H1 (cell line): ENCODE measurements at regions not wholly inside any gene's neighbourhood (a gene's known extent, or its start where the extent isn't known, plus 50 kb on each side); places are given as distances from the start of the nearest gene placed in this dataset.

Experiments
- CTCF ChIA-PET: fragments of 300-600 bp; sonication (Branson Sonifier 250); formaldehyde crosslinking; loops from one replicate; lab custom pipeline; 2021; ENCODE audit not compliant: partially characterized antibody; lab: Charles Lee
- POLR2A ChIA-PET: fragments of 300-600 bp; sonication (Branson Sonifier 250); formaldehyde crosslinking; loops from one replicate; lab custom pipeline; 2021; ENCODE audit warnings: inconsistent platforms; ENCODE audit not compliant: partially characterized antibody; lab: Charles Lee
- DNase-seq, 2 experiments: peaks; one replicate each; pipeline versions ENCODE4 v3.0.0 to v3.0.0-alpha.2; 2010 to 2022; ENCODE audit warnings: low spot score in 2 of 2, low read depth in 1 of 2, mixed read lengths in 1 of 2
- FAIRE-seq: peaks from 2 replicates; lab custom pipeline; 2011; peaks lifted over from hg19 to GRCh38; lab: Jason Lieb, UNC
- H2AFZ ChIP-seq: 2 replicates; pipeline ENCODE4 v1.8.1; 2012; ENCODE audit warnings: low read length, inconsistent platforms
- H2AK5ac ChIP-seq: 2 replicates; pipeline ENCODE4 v1.6.1; 2013; ENCODE audit warnings: low read depth, low read length
- H2BK120ac ChIP-seq: replicated peaks from 2 replicates; pipeline ENCODE3; 2013; ENCODE audit warnings: low read depth, low read length, inconsistent platforms
- H2BK12ac ChIP-seq: 2 replicates; pipeline ENCODE4 v1.6.1; 2013; ENCODE audit warnings: low read depth, low read length
- H2BK15ac ChIP-seq: 2 replicates; pipeline ENCODE4 v1.6.1; 2013; ENCODE audit warnings: low read length
- H2BK20ac ChIP-seq: 2 replicates; pipeline ENCODE4 v1.6.1; 2013; ENCODE audit warnings: low read length
- H2BK5ac ChIP-seq: 2 replicates; pipeline ENCODE4 v1.6.1; 2013; ENCODE audit warnings: low read depth, low read length
- H3K14ac ChIP-seq: 2 replicates; pipeline ENCODE4 v1.6.1; 2013; ENCODE audit warnings: inconsistent platforms; ENCODE audit not compliant: insufficient read length
- H3K18ac ChIP-seq: 2 replicates; pipeline ENCODE4 v1.6.1; 2013; ENCODE audit warnings: low read length; ENCODE audit errors: extremely low read depth
- H3K23ac ChIP-seq: 2 replicates; pipeline ENCODE4 v1.6.1; 2013; ENCODE audit warnings: inconsistent platforms; ENCODE audit not compliant: insufficient read length
- H3K23me2 ChIP-seq: 2 replicates; pipeline ENCODE4 v1.6.1; 2013; ENCODE audit warnings: low read depth, low read length
- H3K27ac ChIP-seq: 2 replicates; pipeline ENCODE4 v1.6.1; 2011; ENCODE audit warnings: low read depth, low read length, inconsistent platforms
- H3K27me3 ChIP-seq, 4 experiments: replicated peaks in 1 of 4; 1 replicate in 1 of 4; 2 replicates in 3 of 4; pipeline versions ENCODE4 v1.6.1 to v1.8.1; 2011 to 2013; ENCODE audit warnings: low read length in 3 of 4, mild to moderate bottlenecking in 3 of 4, inconsistent platforms in 2 of 4, mixed read lengths in 2 of 4, moderate library complexity in 1 of 4; ENCODE audit not compliant: control insufficient read depth in 3 of 4, insufficient read depth in 3 of 4; ENCODE audit errors: extremely low read depth in 1 of 4
- H3K36me3 ChIP-seq, 4 experiments: 2 replicates each; pipeline versions ENCODE4 v1.6.1 to v1.8.1; 2011 to 2013; ENCODE audit warnings: mild to moderate bottlenecking in 4 of 4, low read length in 3 of 4, moderate library complexity in 2 of 4, control low read depth in 1 of 4, inconsistent platforms in 1 of 4; ENCODE audit not compliant: insufficient read depth in 4 of 4, control insufficient read depth in 2 of 4
- H3K4ac ChIP-seq: replicated peaks from 2 replicates; pipeline ENCODE3; 2013; ENCODE audit warnings: low read length, low read depth, mixed read lengths, inconsistent platforms; ENCODE audit not compliant: insufficient read length
- H3K4me1 ChIP-seq, 4 experiments: replicated peaks in 1 of 4; 1 replicate in 1 of 4; 2 replicates in 3 of 4; pipeline versions ENCODE4 v1.6.1 to v1.8.1; 2011 to 2013; ENCODE audit warnings: low read length in 3 of 4, inconsistent platforms in 2 of 4, mixed read lengths in 1 of 4; ENCODE audit not compliant: insufficient read depth in 4 of 4, control insufficient read depth in 3 of 4
- H3K4me2 ChIP-seq, 2 experiments: 2 replicates each; pipeline versions ENCODE4 v1.6.1 to v1.8.1; 2011 to 2013; ENCODE audit warnings: low read depth in 2 of 2, low read length in 2 of 2, control low read depth in 1 of 2, inconsistent platforms in 1 of 2, mild to moderate bottlenecking in 1 of 2; ENCODE audit not compliant: insufficient read depth in 1 of 2
- H3K4me3 ChIP-seq, 4 experiments: fragments of 200-600, 300-600 bp in 1 of 4; sonication (generic), shearing (Covaris generic), sonication (Bioruptor Twin) in 1 of 4; 2 replicates each; pipeline versions ENCODE4 v1.5.1 to v1.8.1; 2011 to 2016; ENCODE audit warnings: low read length in 4 of 4, low read depth in 3 of 4, control low read depth in 2 of 4, inconsistent platforms in 2 of 4, mild to moderate bottlenecking in 2 of 4, mixed read lengths in 1 of 4, moderate library complexity in 1 of 4; ENCODE audit not compliant: insufficient read depth in 2 of 4; ENCODE audit errors: extremely low read depth in 1 of 4
- H3K56ac ChIP-seq: replicated peaks from 2 replicates; pipeline ENCODE3; 2013; ENCODE audit warnings: low read depth, mild to moderate bottlenecking, mixed read lengths, low read length, inconsistent platforms; ENCODE audit not compliant: insufficient read length
- H3K79me1 ChIP-seq: 2 replicates; pipeline ENCODE4 v1.6.1; 2013; ENCODE audit warnings: low read depth, low read length, control low read depth
- H3K79me2 ChIP-seq, 2 experiments: 2 replicates each; pipeline versions ENCODE4 v1.6.1 to v1.8.1; 2012 to 2013; ENCODE audit warnings: low read length in 2 of 2, mild to moderate bottlenecking in 2 of 2, inconsistent platforms in 1 of 2; ENCODE audit not compliant: insufficient read depth in 2 of 2, control insufficient read depth in 1 of 2
- H3K9ac ChIP-seq, 4 experiments: replicated peaks in 1 of 4; 1 replicate in 1 of 4; 2 replicates in 3 of 4; pipeline versions ENCODE4 v1.6.1 to v1.8.1; 2011 to 2013; ENCODE audit warnings: low read depth in 3 of 4, low read length in 3 of 4, control low read depth in 2 of 4, mild to moderate bottlenecking in 2 of 4, moderate library complexity in 2 of 4, inconsistent platforms in 1 of 4; ENCODE audit errors: extremely low read depth in 1 of 4
- H3K9me3 ChIP-seq, 2 experiments: 2 replicates each; pipeline versions ENCODE4 v1.6.1 to v1.8.1; 2012 to 2013; ENCODE audit warnings: mild to moderate bottlenecking in 2 of 2, moderate library complexity in 2 of 2, control low read depth in 1 of 2, inconsistent platforms in 1 of 2, low read depth in 1 of 2, low read length in 1 of 2, mixed read lengths in 1 of 2; ENCODE audit not compliant: insufficient read depth in 2 of 2
- H4K20me1 ChIP-seq, 2 experiments: replicated peaks in 1 of 2; 2 replicates each; pipeline versions ENCODE3 to v1.8.1; 2011 to 2013; ENCODE audit warnings: inconsistent platforms in 2 of 2, low read length in 2 of 2, mild to moderate bottlenecking in 1 of 2; ENCODE audit not compliant: insufficient read depth in 2 of 2, control insufficient read depth in 1 of 2
- H4K5ac ChIP-seq: 2 replicates; pipeline ENCODE4 v1.6.1; 2013; ENCODE audit warnings: low read length, low read depth, mixed read lengths, inconsistent platforms; ENCODE audit not compliant: insufficient read length
- H4K8ac ChIP-seq: 2 replicates; pipeline ENCODE4 v1.8.0; 2013; ENCODE audit warnings: mild to moderate bottlenecking, moderate library complexity, low read length, inconsistent platforms; ENCODE audit not compliant: insufficient read depth; ENCODE audit errors: extremely low read depth
- H4K91ac ChIP-seq: replicated peaks from 2 replicates; pipeline ENCODE3; 2013; ENCODE audit warnings: low read length, mixed read lengths, inconsistent platforms; ENCODE audit not compliant: insufficient read length
- NANOG ChIP-seq: IDR thresholded peaks from 2 replicates; pipeline ENCODE4 v1.6.1; 2011; ENCODE audit warnings: low read length, low read depth, mild to moderate bottlenecking, inconsistent platforms; ENCODE audit not compliant: insufficient read depth, poor library complexity, severe bottlenecking
- RBBP5 ChIP-seq: IDR thresholded peaks from 2 replicates; pipeline ENCODE4 v1.7.1; 2012; ENCODE audit warnings: low read depth, mild to moderate bottlenecking, inconsistent platforms, low read length, moderate library complexity, borderline replicate concordance
- TEAD4 ChIP-seq: IDR thresholded peaks from 2 replicates; pipeline ENCODE4 v1.6.1; 2012; ENCODE audit warnings: low read depth, low read length, inconsistent platforms, mixed read lengths
- WGBS, 2 experiments: shearing (Covaris generic) in 1 of 2; methylation state at CpG; one replicate each; pipeline versions ENCODE4 v1.1.6 to v1.1.7; 2013 to 2015; ENCODE audit warnings: low lambda C conversion rate in 2 of 2, mixed read lengths in 2 of 2, inconsistent platforms in 1 of 2, low coverage in 1 of 2, missing lambda C conversion rate in 1 of 2; ENCODE audit not compliant: insufficient replicate concordance in 2 of 2, insufficient coverage in 1 of 2, insufficient read length in 1 of 2; ENCODE audit errors: extremely low coverage in 1 of 2, missing lambda C conversion rate in 1 of 2; 5-methylcytosine and 5-hydroxymethylcytosine counted together

GRCh38 chr16:26692658-26693057, 374.1 kb upstream of the C16orf82 start:
- Histone ChIP-seq H3K23ac (no peak overlapping the region), H3K4me3 (no peak overlapping the region), H4K91ac (no peak overlapping the region), H3K9me3 (no peaks in the 10 kb centered on the region), H2BK5ac (no peak overlapping the region), H3K4me1 (peaks cover 0 to 3% (median 1%) of the 10 kb centered on the region in 4 experiments; a peak in 3 of 7 replicates), H3K18ac (no peak overlapping the region), H3K23me2 (no peaks in the 10 kb centered on the region), H2BK20ac (no peak overlapping the region), H3K27me3 (peaks cover 0 to 3% (median 0%) of the 10 kb centered on the region in 4 experiments; a peak in 2 of 7 replicates), H4K20me1 (no peaks in the 10 kb centered on the region), H3K14ac (no peak overlapping the region), H2AK5ac (no peak overlapping the region), H3K79me1 (no peaks in the 10 kb centered on the region), H3K27ac (no peak overlapping the region), H2BK15ac (no peak overlapping the region), H2AFZ (no peak overlapping the region), H3K36me3 (no peaks in the 10 kb centered on the region), H2BK12ac (no peak overlapping the region), H4K8ac (no peak overlapping the region), H3K56ac (no peak overlapping the region), H4K5ac (no peak overlapping the region), H3K4me2 (no peak overlapping the region), H3K9ac (no peak overlapping the region), H2BK120ac (no peak overlapping the region), H3K79me2 (no peaks in the 10 kb centered on the region), H3K4ac (no peak overlapping the region)
- DNase-seq (no peak), FAIRE-seq (no peak)
- POLR2A ChIA-PET, result no interaction called here
- CTCF ChIA-PET, result interaction anchor here (0.6 kb wide), 1 partner anchor 53 kb away, joined by 3 read pairs; no protein-coding TSS in a partner anchor
- no peak for TF ChIP-seq RBBP5
- 0 out of 2 replicates have a peak, but pooled peaks have one; percentile 18 for TF ChIP-seq TEAD4
- no peak for TF ChIP-seq NANOG
- 79% methylated on average over 1 of the region's 1 CpG; no CpG with 5 or more reads in 1 of the 2 experiments for WGBS, 2 experiments
